ENCODE measurements at regions not wholly inside any gene's neighbourhood (a gene's known extent, or its start where the extent isn't known, plus 50 kb on each side); places are given as distances from the start of the nearest gene placed in this dataset.

GRCh38 chr1:234675572-234675971 lies 65.6 kb upstream of the IRF2BP2 start:
- Histone ChIP-seq H3K36me3 (no peaks in the 10 kb centered on the region), H3K9me3 (no peaks in the 10 kb centered on the region), H3K4me3 (peak overlapping the region; percentile 48), H3K4me1 (peaks cover 14% of the 10 kb centered on the region), H3K27me3 (ENCODE audit: low read depth) (no peaks in the 10 kb centered on the region), H3K27ac (peak overlapping the region; percentile 26)
- intact Hi-C loops (cut with DNase I): no loop called here
- ATAC-seq: no peak
- no peak for TF ChIP-seq CTCF (IDR thresholded peaks at IDR 0.05)
- DNase-seq: no peak

GRCh38 chr1:234675006-234675405 lies 65.0 kb upstream of the IRF2BP2 start:
- Histone ChIP-seq H3K4me1 (peaks cover 14% of the 10 kb centered on the region), H3K36me3 (no peaks in the 10 kb centered on the region), H3K4me3 (no peak overlapping the region), H3K9me3 (no peaks in the 10 kb centered on the region), H3K27me3 (ENCODE audit: low read depth) (no peaks in the 10 kb centered on the region), H3K27ac (no peak overlapping the region)
- no peak for TF ChIP-seq CTCF (IDR thresholded peaks at IDR 0.05)
- intact Hi-C loops (cut with DNase I): no loop called here
- ATAC-seq (no peak), DNase-seq (no peak)

- peaks cover 14% of the 10 kb centered on the region for H3K4me1 ChIP-seq
- no peaks in the 10 kb centered on the region for H3K9me3 ChIP-seq
- H3K27me3 ChIP-seq (ENCODE audit: low read depth): no peaks in the 10 kb centered on the region
- no peak overlapping the region for H3K27ac ChIP-seq
- no peak overlapping the region for H3K4me3 ChIP-seq
- DNase-seq: no peak
- intact Hi-C loops (cut with DNase I): no loop called here
- no peak for ATAC-seq
- TF ChIP-seq CTCF (IDR thresholded peaks at IDR 0.05): no peak
- H3K36me3 ChIP-seq: no peaks in the 10 kb centered on the region
These were observed 64.3 kb upstream of the IRF2BP2 start for GRCh38 chr1:234674218-234674815.

GRCh38 chr1:234672349-234673135 lies 62.6 kb upstream of the IRF2BP2 start:
- Histone ChIP-seq H3K9me3 (no peaks in the 10 kb centered on the region), H3K36me3 (no peaks in the 10 kb centered on the region), H3K4me1 (peaks cover 14% of the 10 kb centered on the region), H3K27ac (peak overlapping the region; percentile 63), H3K27me3 (ENCODE audit: low read depth) (no peaks in the 10 kb centered on the region), H3K4me3 (no peak overlapping the region)
- peak; percentile 74 to 78 for ATAC-seq
- TF ChIP-seq CTCF (IDR thresholded peaks at IDR 0.05): no peak
- intact Hi-C loops (cut with DNase I): no loop called here
- no peak for DNase-seq

GRCh38 chr1:234670967-234671626 lies 61.1 kb upstream of the IRF2BP2 start:
- H3K4me1 ChIP-seq: peaks cover 10% of the 10 kb centered on the region
- ATAC-seq (peak; percentile 63 to 83), DNase-seq (no peak)
- intact Hi-C loops (cut with DNase I): no loop called here
- TF ChIP-seq CTCF (IDR thresholded peaks at IDR 0.05): no peak
- no peaks in the 10 kb centered on the region for H3K9me3 ChIP-seq
- no peaks in the 10 kb centered on the region for H3K36me3 ChIP-seq
- no peak overlapping the region for H3K4me3 ChIP-seq
- H3K27ac ChIP-seq: peak overlapping the region; percentile 63
- no peaks in the 10 kb centered on the region for H3K27me3 ChIP-seq (ENCODE audit: low read depth)
